Transverse colon (tissue), 4 donors: ENCODE measurements at regions not wholly inside any gene's neighbourhood (a gene's known extent, or its start where the extent isn't known, plus 50 kb on each side); places are given as distances from the start of the nearest gene placed in this dataset.

ENCODE experiments used
- DNase-seq: peaks from one replicate; pipeline ENCODE4 v3.0.0-alpha.2; 2019
- H3K27ac ChIP-seq, 4 donors: fragments of 200-600 bp; sonication (generic); 2 replicates each; pipeline ENCODE4 v1.5.1; 2016 to 2018; ENCODE audit warnings: inconsistent platforms in 4 of 4
- H3K27me3 ChIP-seq: fragments of 200-600 bp; sonication (generic); 2 replicates; pipeline ENCODE4 v1.5.1; 2017; ENCODE audit warnings: inconsistent platforms
- H3K36me3 ChIP-seq, 4 donors: fragments of 200-600 bp; sonication (generic); 2 replicates each; pipeline ENCODE4 v1.5.1; 2017 to 2019; ENCODE audit warnings: inconsistent platforms in 4 of 4
- H3K4me1 ChIP-seq, 4 donors: fragments of 200-600 bp; sonication (generic); 2 replicates each; pipeline ENCODE4 v1.5.1; 2017 to 2020; ENCODE audit warnings: inconsistent platforms in 4 of 4
- H3K4me3 ChIP-seq, 4 donors: fragments of 200-600 bp; sonication (generic); 1 replicate in 1 of 4; 2 replicates in 3 of 4; pipeline versions ENCODE4 v1.5.1 to v1.6.1; 2017 to 2019; ENCODE audit warnings: inconsistent platforms in 4 of 4
- H3K9me3 ChIP-seq, 2 donors: fragments of 200-600 bp; sonication (generic); 2 replicates each; pipeline ENCODE4 v1.5.1; 2017 to 2019; ENCODE audit warnings: inconsistent platforms in 2 of 2
- EP300 ChIP-seq: sonication (generic); formaldehyde crosslinking; IDR thresholded peaks from one replicate; pipeline ENCODE4 v1.6.1; 2017; ENCODE audit warnings: antibody characterized with exemption, low read depth
- POLR2A ChIP-seq: fragments of 450-650 bp; IDR thresholded peaks from one replicate; pipeline ENCODE4 v1.6.1; 2016; ENCODE audit warnings: antibody characterized with exemption, mild to moderate bottlenecking, moderate library complexity
- POLR2AphosphoS5 ChIP-seq, 3 donors: sonication (generic); formaldehyde crosslinking; IDR thresholded peaks; one replicate each; pipeline ENCODE4 v1.6.1; 2016; ENCODE audit warnings: antibody characterized with exemption in 3 of 3
- WGBS, 2 donors: methylation state at CpG; one replicate each; pipeline ENCODE4 v1.1.5; 2018; ENCODE audit warnings: low coverage in 1 of 2; 5-methylcytosine and 5-hydroxymethylcytosine counted together
- in situ Hi-C, 4 donors: fragments of 200-750 bp; cut with MboI; loops; one replicate each; pipeline versions ENCODE4 v1.15.0 to v1.15.1; 2017; ENCODE audit warnings: low sequenced_read_pairs in 3 of 4, low pct_ligation_motif_present in 1 of 4, low pct_unique_long_range_greater_than_20kb in 1 of 4
- intact Hi-C: fragments of 100-400 bp; cut with DNase I; formaldehyde crosslinking; loops from one replicate; pipeline ENCODE4 v1.15.1; 2023; ENCODE audit warnings: low total_unique reads
- TF ChIP-seq, protein P1 (sequence below), 5 experiments: fragments of 200-600 bp in 3 of 5; fragments of 450-650 bp in 2 of 5; sonication (generic) in 3 of 5; IDR thresholded peaks; 1 replicate in 2 of 5; 2 replicates in 3 of 5; pipeline ENCODE4 v1.5.1; 2016 to 2017; ENCODE audit warnings: antibody characterized with exemption in 5 of 5, inconsistent platforms in 3 of 5, mild to moderate bottlenecking in 2 of 5, moderate library complexity in 1 of 5

DNA sequence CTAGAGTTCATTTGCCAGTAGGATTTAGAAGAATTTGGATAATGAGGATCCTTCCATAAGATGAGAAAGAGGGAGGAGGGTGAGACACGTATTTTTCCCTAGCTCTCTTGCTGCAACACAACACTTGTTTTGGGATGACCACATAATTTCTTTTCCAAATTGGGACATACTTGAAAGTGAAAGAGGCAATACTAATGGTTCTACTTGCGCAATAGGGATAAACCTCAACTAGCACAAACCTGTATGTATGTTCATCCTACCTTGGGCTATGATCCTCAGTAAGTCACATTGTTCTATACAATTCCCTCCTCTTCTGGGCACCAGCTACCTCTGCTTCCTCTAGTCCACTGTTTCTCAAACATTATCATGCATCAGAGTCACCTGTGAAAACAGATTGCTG lies 1208.8 kb upstream of the LRRTM1 start:
- no peaks in the 10 kb centered on the region for H3K9me3 ChIP-seq
- no peaks in the 10 kb centered on the region for H3K27me3 ChIP-seq
- no peaks in the 10 kb centered on the region for H3K4me1 ChIP-seq
- DNase-seq: no peak
- intact Hi-C loops: no loop called here
- no peak overlapping the region for H3K4me3 ChIP-seq
- no peak overlapping the region for H3K27ac ChIP-seq
- no peak for TF ChIP-seq POLR2AphosphoS5 (IDR thresholded peaks at IDR 0.05)
- TF ChIP-seq, protein P1, sequence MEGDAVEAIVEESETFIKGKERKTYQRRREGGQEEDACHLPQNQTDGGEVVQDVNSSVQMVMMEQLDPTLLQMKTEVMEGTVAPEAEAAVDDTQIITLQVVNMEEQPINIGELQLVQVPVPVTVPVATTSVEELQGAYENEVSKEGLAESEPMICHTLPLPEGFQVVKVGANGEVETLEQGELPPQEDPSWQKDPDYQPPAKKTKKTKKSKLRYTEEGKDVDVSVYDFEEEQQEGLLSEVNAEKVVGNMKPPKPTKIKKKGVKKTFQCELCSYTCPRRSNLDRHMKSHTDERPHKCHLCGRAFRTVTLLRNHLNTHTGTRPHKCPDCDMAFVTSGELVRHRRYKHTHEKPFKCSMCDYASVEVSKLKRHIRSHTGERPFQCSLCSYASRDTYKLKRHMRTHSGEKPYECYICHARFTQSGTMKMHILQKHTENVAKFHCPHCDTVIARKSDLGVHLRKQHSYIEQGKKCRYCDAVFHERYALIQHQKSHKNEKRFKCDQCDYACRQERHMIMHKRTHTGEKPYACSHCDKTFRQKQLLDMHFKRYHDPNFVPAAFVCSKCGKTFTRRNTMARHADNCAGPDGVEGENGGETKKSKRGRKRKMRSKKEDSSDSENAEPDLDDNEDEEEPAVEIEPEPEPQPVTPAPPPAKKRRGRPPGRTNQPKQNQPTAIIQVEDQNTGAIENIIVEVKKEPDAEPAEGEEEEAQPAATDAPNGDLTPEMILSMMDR (IDR thresholded peaks at IDR 0.05): no peak
- no peak for TF ChIP-seq EP300
- TF ChIP-seq POLR2A: no peak
- WGBS, 2 donors: 73 to 75% methylated on average over 2 of the region's 2 CpGs
- H3K36me3 ChIP-seq: no peaks in the 10 kb centered on the region
- in situ Hi-C loops: no loop called here

DNA sequence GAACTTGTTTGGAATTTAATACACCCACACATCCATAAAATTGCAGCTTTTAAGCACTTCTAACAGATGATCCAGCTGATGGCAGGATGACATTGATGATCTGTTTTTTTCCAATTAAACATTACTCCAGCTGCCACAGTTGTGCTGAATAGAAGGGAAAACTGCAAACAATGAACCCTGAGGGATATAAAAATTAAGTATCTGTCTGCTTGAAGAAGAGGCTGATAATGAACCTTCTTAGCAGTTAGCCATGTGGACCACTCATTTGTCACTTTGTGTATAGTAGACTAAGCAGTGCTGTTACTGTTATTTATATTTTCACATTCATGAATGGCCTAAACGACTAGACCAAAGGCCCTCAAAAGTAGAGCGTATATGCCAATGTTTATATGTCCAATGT lies 1201.0 kb upstream of the LRRTM1 start:
- in situ Hi-C loops (no loop called here), intact Hi-C loops (no loop called here)
- DNase-seq: no peak
- 53 to 62% methylated on average over 2 of the region's 2 CpGs for WGBS, 2 donors
- no peaks in the 10 kb centered on the region for H3K4me1 ChIP-seq
- TF ChIP-seq EP300: no peak
- no peak for TF ChIP-seq POLR2AphosphoS5 (IDR thresholded peaks at IDR 0.05)
- TF ChIP-seq, protein P1 (IDR thresholded peaks at IDR 0.05): no peak
- TF ChIP-seq POLR2A: no peak
- H3K27me3 ChIP-seq: no peaks in the 10 kb centered on the region
- no peaks in the 10 kb centered on the region for H3K9me3 ChIP-seq
- H3K27ac ChIP-seq: no peak overlapping the region
- no peak overlapping the region for H3K4me3 ChIP-seq
- H3K36me3 ChIP-seq: no peaks in the 10 kb centered on the region

DNA sequence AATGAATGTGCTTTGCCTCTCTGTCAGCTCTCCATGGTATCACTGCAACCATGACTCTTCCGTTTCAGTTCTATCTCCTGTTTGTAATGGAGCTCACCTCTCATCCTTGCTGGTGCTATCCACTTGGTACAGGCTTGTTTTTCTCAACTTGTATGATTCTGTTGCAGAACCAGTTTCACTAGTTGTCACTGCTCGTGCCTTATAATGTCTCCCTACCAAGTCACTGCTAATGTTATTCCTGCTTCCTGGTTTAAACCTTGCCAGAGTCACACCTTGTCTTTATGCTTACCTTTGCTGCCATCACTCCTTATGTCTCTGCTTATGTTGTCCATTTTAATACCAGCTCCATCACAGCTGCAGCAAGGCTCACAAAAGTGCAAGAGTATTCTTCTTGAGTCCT lies 1191.0 kb upstream of the LRRTM1 start:
- intact Hi-C loops: no loop called here
- no peaks in the 10 kb centered on the region for H3K27me3 ChIP-seq
- no peak overlapping the region for H3K4me3 ChIP-seq

DNA sequence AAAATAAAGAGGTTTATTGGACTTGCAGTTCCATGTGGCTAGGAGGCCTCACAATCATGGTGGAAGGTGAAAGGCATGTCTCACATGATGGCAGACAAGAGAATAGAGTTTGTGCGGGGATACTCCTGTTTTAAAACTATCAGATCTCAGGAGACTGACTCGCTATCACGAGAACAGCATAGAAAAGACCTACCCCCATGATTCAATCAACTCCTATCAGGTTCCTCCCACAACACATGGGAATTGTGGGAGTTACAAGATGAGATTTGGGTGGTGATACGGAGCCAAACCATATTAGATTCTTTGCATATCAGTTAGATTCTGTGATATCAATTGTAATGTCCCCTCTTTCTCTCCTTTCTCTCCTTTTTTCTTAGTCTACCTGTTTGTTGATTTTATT lies 1178.7 kb upstream of the LRRTM1 start:
- TF ChIP-seq, protein P1 (IDR thresholded peaks at IDR 0.05): no peak
- TF ChIP-seq POLR2A (no peak), EP300 (no peak)
- Histone ChIP-seq H3K9me3 (no peaks in the 10 kb centered on the region), H3K27ac (no peak overlapping the region), H3K4me1 (no peaks in the 10 kb centered on the region), H3K4me3 (no peak overlapping the region), H3K27me3 (no peaks in the 10 kb centered on the region), H3K36me3 (no peaks in the 10 kb centered on the region)
- in situ Hi-C loops: no loop called here
- WGBS, 2 donors: 60 to 78% methylated on average over 1 to 4 of the region's 4 CpGs
- no peak for DNase-seq
- intact Hi-C loops: no loop called here

More for the DNA sequence above, 1191.0 kb upstream of the LRRTM1 start:
- no peaks in the 10 kb centered on the region for H3K4me1 ChIP-seq
- TF ChIP-seq, protein P1 (IDR thresholded peaks at IDR 0.05): no peak
- TF ChIP-seq EP300 (no peak), POLR2A (no peak), POLR2AphosphoS5 (IDR thresholded peaks at IDR 0.05) (no peak)
- H3K9me3 ChIP-seq: no peaks in the 10 kb centered on the region
- in situ Hi-C loops: no loop called here
- no peak for DNase-seq
- 54% methylated on average over 2 of the region's 2 CpGs; no CpG with 5 or more reads in 1 of the 2 donors for WGBS, 2 donors
- H3K36me3 ChIP-seq: no peaks in the 10 kb centered on the region
- H3K27ac ChIP-seq: no peak overlapping the region
